ENCODE measurements at regions not wholly inside any gene's neighbourhood (a gene's known extent, or its start where the extent isn't known, plus 50 kb on each side); places are given as distances from the start of the nearest gene placed in this dataset.

GRCh38 chr1:238254935-238255334, 364.2 kb upstream of the ZP4 start:
- TF ChIP-seq CTCF (conservative IDR thresholded peaks at IDR 0.05; ENCODE audit: low read length), result no peak
- no peak for TF ChIP-seq EZH2phosphoT487 (IDR thresholded peaks at IDR 0.05; ENCODE audit: borderline replicate concordance)
